Keratinocyte (primary cell): ENCODE measurements at regions not wholly inside any gene's neighbourhood (a gene's known extent, or its start where the extent isn't known, plus 50 kb on each side); places are given as distances from the start of the nearest gene placed in this dataset.
"Not testable (repeated sequence)": the region's sequence is repeated elsewhere in the genome, so short reads cannot be mapped to it uniquely, and the experiment has no call there.

Experiments used
- DNase-seq: peaks from one replicate; pipeline ENCODE4 v3.0.0-alpha.2; 2011; ENCODE audit warnings: low read depth, missing footprints, low spot score
- FAIRE-seq: peaks from 2 replicates; lab custom pipeline; 2011; peaks lifted over from hg19 to GRCh38; lab: Jason Lieb, UNC
- H2AFZ ChIP-seq: 2 replicates; pipeline ENCODE4 v1.6.0; 2012; ENCODE audit warnings: low read length, control low read depth, inconsistent platforms; ENCODE audit not compliant: control insufficient read depth
- H3K27ac ChIP-seq: 2 replicates; pipeline ENCODE4 v1.5.1; 2011; ENCODE audit warnings: low read length; ENCODE audit not compliant: control insufficient read depth, insufficient read depth
- H3K27me3 ChIP-seq: 3 replicates; pipeline ENCODE4 v1.6.0; 2011; ENCODE audit warnings: low read length; ENCODE audit not compliant: control insufficient read depth, insufficient read depth; ENCODE audit errors: extremely low read depth
- H3K36me3 ChIP-seq, 2 experiments: 2 replicates in 1 of 2; 3 replicates in 1 of 2; pipeline ENCODE4 v1.5.1; 2011; ENCODE audit warnings: low read length in 2 of 2, mild to moderate bottlenecking in 1 of 2; ENCODE audit not compliant: control insufficient read depth in 2 of 2, insufficient read depth in 2 of 2; ENCODE audit errors: extremely low read depth in 1 of 2
- H3K4me1 ChIP-seq: 3 replicates; pipeline ENCODE4 v1.5.1; 2011; ENCODE audit warnings: low read length; ENCODE audit not compliant: control insufficient read depth, insufficient read depth; ENCODE audit errors: extremely low read depth
- H3K4me2 ChIP-seq: 3 replicates; pipeline ENCODE4 v1.6.0; 2011; ENCODE audit warnings: low read depth, low read length; ENCODE audit not compliant: control insufficient read depth, insufficient read depth; ENCODE audit errors: extremely low read depth
- H3K4me3 ChIP-seq, 3 experiments: fragments of 200-600 bp in 1 of 3; sonication (generic) in 1 of 3; 2 replicates in 2 of 3; 3 replicates in 1 of 3; pipeline ENCODE4 v1.5.1; 2011 to 2016; ENCODE audit warnings: low read length in 3 of 3, mild to moderate bottlenecking in 3 of 3, control low read depth in 2 of 3, inconsistent platforms in 1 of 3, low read depth in 1 of 3, mixed read lengths in 1 of 3, mixed run types in 1 of 3, moderate library complexity in 1 of 3; ENCODE audit not compliant: control insufficient read depth in 2 of 3, insufficient read depth in 2 of 3; ENCODE audit errors: extremely low read depth in 1 of 3
- H3K79me2 ChIP-seq: 2 replicates; pipeline ENCODE4 v1.6.0; 2012; ENCODE audit warnings: low read length; ENCODE audit not compliant: control insufficient read depth, insufficient read depth
- H3K9ac ChIP-seq: 3 replicates; pipeline ENCODE4 v1.6.0; 2011; ENCODE audit warnings: low read length; ENCODE audit not compliant: control insufficient read depth, insufficient read depth; ENCODE audit errors: extremely low read depth
- H3K9me1 ChIP-seq: 3 replicates; pipeline ENCODE4 v1.6.0; 2011; ENCODE audit warnings: low read length; ENCODE audit not compliant: control insufficient read depth, insufficient read depth; ENCODE audit errors: extremely low read depth
- H3K9me3 ChIP-seq: 2 replicates; pipeline ENCODE4 v1.5.1; 2012; ENCODE audit warnings: low read depth, low read length; ENCODE audit not compliant: control insufficient read depth
- H4K20me1 ChIP-seq: 3 replicates; pipeline ENCODE4 v1.6.0; 2011; ENCODE audit warnings: low read length; ENCODE audit not compliant: control insufficient read depth, insufficient read depth; ENCODE audit errors: extremely low read depth
- CTCF ChIP-seq, 3 experiments: IDR thresholded peaks in 1 of 3; conservative IDR thresholded peaks in 1 of 3; optimal IDR thresholded peaks in 1 of 3; 2 replicates in 2 of 3; 3 replicates in 1 of 3; pipeline versions ENCODE3 to v1.5.1; 2011; ENCODE audit warnings: low read length in 3 of 3, mild to moderate bottlenecking in 3 of 3, moderate library complexity in 2 of 3, control low read depth in 1 of 3, inconsistent platforms in 1 of 3; ENCODE audit not compliant: insufficient read depth in 2 of 3; ENCODE audit errors: extremely low read depth in 1 of 3
- EZH2 ChIP-seq: IDR thresholded peaks from one replicate; pipeline ENCODE4 v1.6.1; 2012; ENCODE audit warnings: inconsistent platforms, mild to moderate bottlenecking, low read length, moderate library complexity
- dilution Hi-C: fragments of 300-500 bp; cut with MboI; formaldehyde crosslinking; loops from one replicate; pipeline ENCODE4 v1.7.0; 2020; ENCODE audit warnings: low sequenced_read_pairs; ENCODE audit not compliant: extremely low pct_ligation_motif_present

- FAIRE-seq (no peak), DNase-seq (no peak)
- Histone ChIP-seq H3K4me2 (no peak overlapping the region), H3K27ac (no peak overlapping the region), H3K4me3 (no peak overlapping the region), H3K9me3 (no peaks in the 10 kb centered on the region), H2AFZ (no peak overlapping the region), H3K9me1 (no peaks in the 10 kb centered on the region), H3K9ac (no peak overlapping the region), H3K79me2 (no peaks in the 10 kb centered on the region), H4K20me1 (no peaks in the 10 kb centered on the region), H3K36me3 (no peaks in the 10 kb centered on the region), H3K27me3 (no peaks in the 10 kb centered on the region), H3K4me1 (no peaks in the 10 kb centered on the region)
- dilution Hi-C loops = no loop called here
- TF ChIP-seq CTCF (optimal IDR thresholded peaks at IDR 0.05 in 1 of 3, IDR thresholded peaks at IDR 0.05 in 1 of 3, conservative IDR thresholded peaks at IDR 0.05 in 1 of 3; ENCODE audit: extremely low read depth in 1 of 3, insufficient read depth in 2 of 3, low read length in 3 of 3) (no peak), EZH2 (no peak)
Observed at GRCh38 chr3:162632672-162633071, 1136.1 kb downstream of the OTOL1 start.

- not testable (repeated sequence) for FAIRE-seq
Observed at GRCh38 chr3:162640208-162640607, 1143.6 kb downstream of the OTOL1 start.

GRCh38 chr3:162641317-162641716, 1144.7 kb downstream of the OTOL1 start:
- no peaks in the 10 kb centered on the region for H4K20me1 ChIP-seq
- no peak overlapping the region for H2AFZ ChIP-seq
- H3K4me1 ChIP-seq = no peaks in the 10 kb centered on the region
- H3K9me1 ChIP-seq = no peaks in the 10 kb centered on the region
- no peak overlapping the region for H3K9ac ChIP-seq
- H3K27me3 ChIP-seq = no peaks in the 10 kb centered on the region
- dilution Hi-C loops = no loop called here
- no peak for DNase-seq
- H3K4me3 ChIP-seq = no peak overlapping the region
- no peak overlapping the region for H3K4me2 ChIP-seq
- no peak for FAIRE-seq
- H3K9me3 ChIP-seq = peaks cover 3% of the 10 kb centered on the region
- H3K79me2 ChIP-seq = no peaks in the 10 kb centered on the region
- no peak overlapping the region for H3K27ac ChIP-seq
- no peaks in the 10 kb centered on the region for H3K36me3 ChIP-seq
- TF ChIP-seq EZH2 = no peak
- no peak for TF ChIP-seq CTCF (optimal IDR thresholded peaks at IDR 0.05 in 1 of 3, IDR thresholded peaks at IDR 0.05 in 1 of 3, conservative IDR thresholded peaks at IDR 0.05 in 1 of 3; ENCODE audit: extremely low read depth in 1 of 3, insufficient read depth in 2 of 3, low read length in 3 of 3)

More at GRCh38 chr3:162640208-162640607, 1143.6 kb downstream of the OTOL1 start:
- H2AFZ ChIP-seq, H3K9me1 ChIP-seq, H3K9me3 ChIP-seq, H3K4me1 ChIP-seq, H3K27me3 ChIP-seq, H3K4me3 ChIP-seq, H3K79me2 ChIP-seq, H3K9ac ChIP-seq, H3K27ac ChIP-seq, dilution Hi-C loops, DNase-seq, H4K20me1 ChIP-seq, H3K36me3 ChIP-seq, H3K4me2 ChIP-seq: not testable (repeated sequence)
